Right hindlimb (tissue), 1 donor: ENCODE measurements at regions not wholly inside any gene's neighbourhood (a gene's known extent, or its start where the extent isn't known, plus 50 kb on each side); places are given as distances from the start of the nearest gene placed in this dataset.
"Not testable (repeated sequence)": the region's sequence is repeated elsewhere in the genome, so short reads cannot be mapped to it uniquely, and the experiment has no call there.

Source experiments
- DNase-seq: peaks from one replicate; pipeline ENCODE4 v3.0.0-alpha.2; 2018

DNA sequence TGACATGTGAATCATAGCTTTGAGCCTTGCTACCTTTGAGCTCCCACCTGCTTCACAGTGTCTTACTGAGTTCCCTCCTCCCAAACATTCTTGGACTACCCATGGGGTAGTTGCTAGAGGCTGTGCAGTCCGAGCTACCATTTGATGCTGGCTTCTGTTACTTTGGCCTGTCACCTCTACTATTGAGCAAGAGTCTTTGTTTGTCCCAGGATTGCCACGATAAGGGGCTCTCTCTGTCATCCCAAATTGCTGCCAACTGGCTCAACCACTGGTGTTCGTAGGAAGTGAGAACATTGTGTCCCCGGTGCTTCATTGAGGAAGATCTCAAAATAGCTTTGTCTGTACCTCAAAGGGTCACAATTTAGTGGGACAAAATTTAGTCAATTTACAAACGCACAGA is 59.1 kb upstream of the PAX8 start:
- no peak for DNase-seq

DNA sequence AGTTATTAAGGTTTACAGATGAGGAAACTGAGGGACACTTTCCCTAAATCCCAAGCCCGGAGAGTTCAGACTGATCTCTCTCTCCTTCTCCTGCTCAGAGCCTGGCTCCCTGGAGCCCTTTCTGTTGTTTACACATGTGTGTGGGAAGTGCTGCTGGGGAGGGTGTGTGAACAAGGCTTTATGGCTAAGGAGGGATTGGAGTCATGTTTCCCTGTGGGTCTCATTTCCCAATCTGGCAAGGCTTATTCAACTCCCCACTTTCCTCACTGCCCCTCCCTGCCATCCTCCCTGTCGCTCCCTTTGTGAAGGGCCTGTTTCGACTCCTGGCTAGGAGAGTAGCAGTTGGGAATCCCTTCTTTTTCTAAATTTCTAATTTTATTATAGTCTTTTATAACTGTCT is 57.3 kb upstream of the PAX8 start:
- not testable (repeated sequence) for DNase-seq

- no peak for DNase-seq
Observed at GRCh38 chr2:113334147-113334546, 55.4 kb upstream of the PAX8 start.

- DNase-seq: not testable (repeated sequence)
Observed at GRCh38 chr2:113333735-113334134, 55.0 kb upstream of the PAX8 start.

DNA sequence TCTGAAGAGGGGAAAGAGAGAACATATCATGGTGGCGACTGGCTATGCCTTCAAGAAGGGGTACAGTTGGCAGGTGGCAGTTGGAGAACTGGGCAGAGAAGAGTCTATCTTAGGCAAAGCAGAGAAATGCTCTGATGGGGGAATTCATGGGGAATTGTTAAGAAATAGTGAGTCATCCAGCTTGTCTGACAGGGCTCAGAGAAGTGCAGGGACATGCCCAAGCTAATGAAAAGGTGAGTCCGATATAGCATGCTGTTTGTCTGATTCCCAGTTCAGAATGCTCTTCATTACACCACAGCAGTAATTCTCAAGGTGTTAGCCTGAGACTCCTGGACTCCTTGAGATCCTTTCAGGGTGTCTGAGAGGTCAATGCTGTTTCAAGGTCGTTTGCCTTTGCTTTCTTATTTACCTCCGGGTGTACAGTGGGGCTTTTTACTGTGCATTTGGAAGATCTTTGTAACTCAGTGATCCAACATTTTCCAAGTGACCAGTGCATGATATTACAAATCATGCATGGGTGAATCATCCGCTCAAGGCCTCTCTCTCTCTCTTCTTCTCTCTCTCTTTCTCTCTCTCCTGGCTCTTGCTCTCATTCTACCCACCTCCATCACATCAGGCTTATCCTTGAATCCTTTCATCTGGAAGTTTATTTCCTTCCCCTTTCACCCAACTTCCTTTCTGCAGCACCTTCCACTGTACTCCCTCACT is 51.5 kb upstream of the PAX8 start:
- not testable (repeated sequence) for DNase-seq

- not testable (repeated sequence) for DNase-seq
Observed at GRCh38 chr2:113328973-113329372, 50.3 kb upstream of the PAX8 start.

DNA sequence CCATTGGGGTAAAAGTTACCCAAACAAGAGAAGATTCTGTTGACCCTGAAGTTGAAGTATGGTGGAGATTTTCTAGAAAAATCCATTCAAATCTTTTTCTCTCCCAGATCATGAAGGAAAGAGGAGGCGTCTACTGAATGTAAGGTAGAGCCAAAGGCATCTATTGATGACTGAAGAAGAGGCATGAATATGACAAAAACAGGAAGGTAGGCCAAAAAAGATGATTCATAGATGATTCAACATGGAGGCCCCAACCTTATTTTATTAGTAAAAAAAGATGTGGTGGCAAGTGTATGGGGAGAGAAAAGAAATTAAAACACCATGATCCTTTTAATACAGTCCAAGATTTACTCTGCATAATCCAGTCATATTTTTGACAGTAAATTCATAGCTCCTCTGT is 49.9 kb upstream of the PAX8 start:
- DNase-seq: not testable (repeated sequence)
